ENCODE measurements at regions not wholly inside any gene's neighbourhood (a gene's known extent, or its start where the extent isn't known, plus 50 kb on each side); places are given as distances from the start of the nearest gene placed in this dataset.
"Not testable (repeated sequence)": the region's sequence is repeated elsewhere in the genome, so short reads cannot be mapped to it uniquely, and the experiment has no call there.

DNA sequence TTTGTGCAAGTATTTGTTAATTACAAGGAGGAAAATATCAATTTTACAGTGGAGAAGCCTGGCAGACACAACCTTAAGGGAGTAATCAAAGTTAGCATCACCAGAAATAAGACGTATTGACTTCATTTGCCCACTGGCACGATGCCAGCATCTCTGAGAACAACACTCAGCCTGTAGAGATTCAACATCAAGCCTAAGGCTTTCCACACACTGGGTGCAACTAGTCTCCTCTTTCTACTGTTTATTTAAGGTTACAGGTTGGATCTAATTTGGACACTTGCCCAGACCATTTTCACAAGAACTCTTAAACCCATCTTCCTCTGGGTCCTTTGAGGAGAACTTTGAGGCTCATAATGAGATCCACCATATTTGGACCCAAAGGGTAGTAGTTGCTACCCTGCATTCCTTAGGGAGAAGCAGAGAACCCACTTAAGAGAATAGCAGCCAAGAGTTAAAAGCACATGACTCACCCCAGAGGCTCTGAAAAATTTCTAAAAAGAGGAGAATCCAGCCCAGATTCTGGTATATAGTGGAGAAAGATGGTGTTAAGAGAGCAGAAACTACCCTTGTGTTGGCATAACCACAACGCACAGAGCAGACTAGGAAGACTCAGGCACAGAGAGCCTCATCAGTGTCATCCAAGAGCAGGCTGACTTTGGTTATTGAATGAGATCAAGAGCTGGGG lies 97.3 kb downstream of the CCDC71L start:
- Histone ChIP-seq H3K27me3 (ENCODE audit: control insufficient read depth, insufficient read depth, low read length) (no peaks in the 10 kb centered on the region), H3K4me1 (ENCODE audit: control insufficient read depth, insufficient read depth, low read length) (no peaks in the 10 kb centered on the region), H3K27ac (ENCODE audit: low read length) (no peak overlapping the region), H3K4me3 (ENCODE audit: low read length) (no peak overlapping the region), H3K36me3 (ENCODE audit: control insufficient read depth, insufficient read depth, low read length) (no peaks in the 10 kb centered on the region), H3K9me3 (replicated peaks; ENCODE audit: control insufficient read depth, low read depth, low read length) (no peaks in the 10 kb centered on the region)
- 100% methylated on average over 1 of the region's 3 CpGs for WGBS (ENCODE audit: insufficient coverage)
- DNase-seq: no peak

DNA sequence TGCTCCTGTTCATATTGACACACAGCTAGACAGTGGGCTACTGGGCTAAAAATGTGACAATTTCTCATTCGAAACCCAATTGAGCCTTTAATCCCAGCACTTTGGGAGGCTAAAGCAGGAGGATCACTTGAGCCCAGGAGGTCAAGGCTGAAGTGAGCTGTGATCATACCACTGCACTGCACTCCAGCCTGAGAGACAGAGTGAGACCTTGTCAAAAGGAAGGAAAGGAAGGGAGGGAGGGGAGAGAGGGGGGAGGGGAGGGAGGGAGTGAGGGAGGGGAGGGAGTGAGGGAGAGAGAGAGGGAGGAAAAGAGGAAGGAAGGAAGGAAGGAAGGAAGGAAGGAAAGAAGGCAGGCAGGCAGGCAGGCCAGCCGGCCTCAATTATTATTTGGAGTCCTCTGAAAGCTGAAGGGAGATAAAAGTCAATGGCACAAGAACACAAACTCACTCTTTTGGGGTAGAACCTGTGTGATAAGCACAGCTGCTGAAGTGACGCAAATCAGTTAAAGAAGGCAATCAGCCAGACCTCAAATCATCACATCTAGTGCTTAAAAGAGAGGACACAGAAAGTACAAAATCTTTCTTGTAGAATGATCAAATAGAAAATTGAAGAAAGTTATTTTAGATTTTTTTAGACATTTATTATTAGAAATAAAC lies 98.1 kb downstream of the CCDC71L start:
- no peaks in the 10 kb centered on the region for H3K9me3 ChIP-seq (replicated peaks; ENCODE audit: control insufficient read depth, low read depth, low read length)
- H3K27me3 ChIP-seq (ENCODE audit: control insufficient read depth, insufficient read depth, low read length): no peaks in the 10 kb centered on the region
- H3K4me3 ChIP-seq (ENCODE audit: low read length): no peak overlapping the region
- no peaks in the 10 kb centered on the region for H3K4me1 ChIP-seq (ENCODE audit: control insufficient read depth, insufficient read depth, low read length)
- no peak overlapping the region for H3K27ac ChIP-seq (ENCODE audit: low read length)
- DNase-seq: no peak
- no peaks in the 10 kb centered on the region for H3K36me3 ChIP-seq (ENCODE audit: control insufficient read depth, insufficient read depth, low read length)
- WGBS (ENCODE audit: insufficient coverage): 80% methylated on average over 1 of the region's 3 CpGs

DNA sequence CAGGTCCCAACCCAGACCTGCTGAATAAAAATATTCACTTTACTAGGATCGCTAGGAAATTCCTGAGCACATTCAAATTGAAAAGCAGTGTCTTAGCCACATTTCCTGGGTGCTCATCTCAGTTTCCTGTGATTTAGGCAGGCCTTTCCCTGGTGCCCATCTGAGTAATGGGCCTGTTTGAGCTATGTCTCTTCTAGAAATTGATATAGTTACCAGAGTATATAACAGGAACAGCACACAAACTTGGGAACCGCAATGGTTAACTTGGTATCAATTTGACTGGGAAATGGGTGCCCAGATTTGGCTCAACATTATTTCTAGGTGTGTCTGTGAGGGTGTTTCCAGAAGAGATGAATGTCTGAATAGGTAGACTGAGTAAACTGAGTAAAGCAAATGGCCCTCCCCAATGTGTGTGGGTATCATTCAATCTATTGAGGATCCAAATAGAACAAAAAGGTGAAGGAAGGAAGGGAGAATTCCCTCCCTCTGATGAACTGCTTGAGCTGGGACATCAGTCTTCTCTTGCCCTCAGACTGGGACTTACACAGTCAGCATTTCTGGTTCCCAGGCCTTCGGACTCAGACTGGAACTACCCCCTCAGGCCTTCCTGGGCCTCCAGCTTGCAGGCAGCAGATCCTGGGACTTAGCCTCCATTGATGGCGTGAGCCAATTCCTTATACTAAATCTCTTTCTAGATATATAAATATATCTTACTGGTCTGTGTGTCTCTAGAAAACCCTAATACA lies 99.1 kb downstream of the CCDC71L start:
- H3K36me3 ChIP-seq (ENCODE audit: control insufficient read depth, insufficient read depth, low read length): no peaks in the 10 kb centered on the region
- no peaks in the 10 kb centered on the region for H3K27me3 ChIP-seq (ENCODE audit: control insufficient read depth, insufficient read depth, low read length)
- no peak for DNase-seq
- 90% methylated on average over 3 of the region's 4 CpGs for WGBS (ENCODE audit: insufficient coverage)
- no peaks in the 10 kb centered on the region for H3K9me3 ChIP-seq (replicated peaks; ENCODE audit: control insufficient read depth, low read depth, low read length)
- H3K4me1 ChIP-seq (ENCODE audit: control insufficient read depth, insufficient read depth, low read length): no peaks in the 10 kb centered on the region
- no peak overlapping the region for H3K27ac ChIP-seq (ENCODE audit: low read length)
- H3K4me3 ChIP-seq (ENCODE audit: low read length): no peak overlapping the region

DNA sequence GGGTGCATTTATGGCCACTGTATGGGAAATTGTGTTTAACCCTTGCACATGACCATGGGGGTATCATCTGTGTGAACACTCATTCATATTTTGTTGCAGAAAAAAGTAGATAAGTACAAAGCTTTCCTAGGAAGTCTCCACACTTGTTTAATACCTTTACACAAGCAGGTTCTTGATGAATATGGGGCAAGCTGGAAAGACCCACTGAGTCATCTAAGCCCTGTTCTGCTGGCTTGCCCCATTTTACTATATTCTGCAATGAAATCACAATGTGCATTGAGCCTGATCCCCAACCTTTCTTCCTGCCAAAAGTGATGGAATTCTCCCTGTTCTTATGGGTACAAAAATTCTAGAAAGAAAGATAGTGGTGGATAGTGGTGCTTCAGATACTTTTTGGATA lies 99.8 kb downstream of the CCDC71L start:
- Histone ChIP-seq H3K27ac (ENCODE audit: low read length) (no peak overlapping the region), H3K4me3 (ENCODE audit: low read length) (no peak overlapping the region), H3K27me3 (ENCODE audit: control insufficient read depth, insufficient read depth, low read length) (no peaks in the 10 kb centered on the region)

DNA sequence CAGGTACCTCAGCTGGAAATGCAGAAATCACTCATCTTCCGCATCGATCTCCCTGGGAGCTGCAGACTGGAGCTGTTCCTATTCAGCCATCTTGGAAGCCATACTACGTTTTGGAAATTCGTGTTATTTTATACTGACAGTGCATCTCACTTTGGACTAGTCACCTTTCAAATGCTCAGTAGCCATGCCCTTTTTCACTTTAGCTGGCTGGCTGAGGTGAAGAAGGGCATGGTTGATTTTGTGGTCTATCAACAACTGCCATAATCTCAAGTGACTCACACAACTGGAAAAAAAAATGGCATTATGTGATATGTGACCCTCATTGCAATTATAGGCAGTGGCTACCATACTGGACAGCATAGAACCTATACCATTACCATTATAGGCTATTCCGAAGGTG lies 100.5 kb downstream of the CCDC71L start:
- DNase-seq: no peak
- no peak overlapping the region for H3K4me3 ChIP-seq (ENCODE audit: low read length)
- no peaks in the 10 kb centered on the region for H3K27me3 ChIP-seq (ENCODE audit: control insufficient read depth, insufficient read depth, low read length)
- no peaks in the 10 kb centered on the region for H3K36me3 ChIP-seq (ENCODE audit: control insufficient read depth, insufficient read depth, low read length)
- no peak overlapping the region for H3K27ac ChIP-seq (ENCODE audit: low read length)
- no peaks in the 10 kb centered on the region for H3K4me1 ChIP-seq (ENCODE audit: control insufficient read depth, insufficient read depth, low read length)
- H3K9me3 ChIP-seq (replicated peaks; ENCODE audit: control insufficient read depth, low read depth, low read length): no peaks in the 10 kb centered on the region
- WGBS (ENCODE audit: insufficient coverage): 95% methylated on average over 3 of the region's 5 CpGs

More for the DNA sequence above, 99.8 kb downstream of the CCDC71L start:
- no peak for DNase-seq
- Histone ChIP-seq H3K4me1 (ENCODE audit: control insufficient read depth, insufficient read depth, low read length) (no peaks in the 10 kb centered on the region), H3K36me3 (ENCODE audit: control insufficient read depth, insufficient read depth, low read length) (no peaks in the 10 kb centered on the region), H3K9me3 (replicated peaks; ENCODE audit: control insufficient read depth, low read depth, low read length) (no peaks in the 10 kb centered on the region)

DNA sequence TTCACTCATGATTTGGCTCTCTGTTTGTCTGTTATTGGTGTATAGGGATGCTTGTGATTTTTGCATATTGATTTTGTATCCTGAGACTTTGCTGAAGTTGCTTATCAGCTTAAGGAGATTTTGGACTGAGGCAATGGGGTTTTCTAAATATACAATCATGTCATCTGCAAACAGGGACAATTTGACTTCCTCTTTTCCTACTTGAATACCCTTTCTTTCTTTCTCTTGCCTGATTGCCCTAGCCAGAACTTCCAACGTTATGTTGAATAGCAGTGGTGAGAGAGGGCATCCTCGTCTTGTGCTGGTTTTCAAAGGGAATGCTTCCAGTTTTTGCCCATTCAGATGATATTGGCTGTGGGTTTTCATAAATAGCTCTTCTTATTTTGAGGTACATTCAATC lies 104.7 kb downstream of the CCDC71L start:
- H3K9me3 ChIP-seq (replicated peaks; ENCODE audit: control insufficient read depth, low read depth, low read length); H3K27me3 ChIP-seq (ENCODE audit: control insufficient read depth, insufficient read depth, low read length); H3K36me3 ChIP-seq (ENCODE audit: control insufficient read depth, insufficient read depth, low read length); DNase-seq; H3K4me3 ChIP-seq (ENCODE audit: low read length); H3K27ac ChIP-seq (ENCODE audit: low read length); H3K4me1 ChIP-seq (ENCODE audit: control insufficient read depth, insufficient read depth, low read length): not testable (repeated sequence)
- no CpG with 5 or more reads among the region's 2 CpGs for WGBS (ENCODE audit: insufficient coverage)

DNA sequence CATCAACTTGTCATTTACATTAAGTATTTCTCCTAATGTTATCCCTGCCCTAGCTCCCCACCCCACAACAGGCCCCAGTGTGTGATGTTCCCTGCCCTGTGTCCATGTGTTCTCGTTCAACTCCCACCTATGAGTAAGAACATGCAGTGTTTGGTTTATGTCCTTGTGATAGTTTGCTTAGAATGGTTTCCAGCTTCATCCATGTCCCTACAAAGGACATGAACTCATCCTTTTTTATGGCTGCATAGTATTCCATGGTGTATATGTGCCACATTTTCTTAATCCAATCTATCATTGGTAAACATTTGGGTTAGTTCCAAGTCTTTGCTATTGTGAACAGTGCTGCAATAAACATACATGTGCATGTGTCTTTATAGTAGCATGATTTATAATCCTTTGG lies 106.3 kb downstream of the CCDC71L start:
- not testable (repeated sequence) for H3K27ac ChIP-seq (ENCODE audit: low read length); H3K9me3 ChIP-seq (replicated peaks; ENCODE audit: control insufficient read depth, low read depth, low read length); H3K27me3 ChIP-seq (ENCODE audit: control insufficient read depth, insufficient read depth, low read length); H3K4me3 ChIP-seq (ENCODE audit: low read length); H3K36me3 ChIP-seq (ENCODE audit: control insufficient read depth, insufficient read depth, low read length); H3K4me1 ChIP-seq (ENCODE audit: control insufficient read depth, insufficient read depth, low read length); DNase-seq
- no CpG with 5 or more reads among the region's 1 CpG for WGBS (ENCODE audit: insufficient coverage)

DNA sequence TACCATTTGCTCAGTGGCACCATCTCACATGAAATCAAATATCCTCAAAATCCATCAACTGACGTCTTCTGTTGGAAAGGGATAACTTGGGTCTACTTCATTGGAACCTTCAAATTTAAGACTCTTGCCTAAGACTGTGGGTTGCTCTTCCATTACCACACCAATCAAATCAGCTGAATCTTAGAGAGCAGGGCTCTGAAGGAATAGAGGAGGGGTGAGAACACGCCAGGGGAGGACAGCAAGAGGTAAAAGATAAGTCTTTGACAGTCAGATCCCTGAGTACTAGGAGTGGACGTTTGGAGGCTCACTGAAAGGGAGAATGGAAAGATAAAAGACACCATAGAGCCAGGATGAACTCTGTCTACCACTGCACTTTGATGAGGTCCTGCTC lies 107.5 kb downstream of the CCDC71L start:
- no peak for DNase-seq
- no peak overlapping the region for H3K4me3 ChIP-seq (ENCODE audit: low read length)
- no peaks in the 10 kb centered on the region for H3K4me1 ChIP-seq (ENCODE audit: control insufficient read depth, insufficient read depth, low read length)
- H3K27me3 ChIP-seq (ENCODE audit: control insufficient read depth, insufficient read depth, low read length): no peaks in the 10 kb centered on the region
- H3K27ac ChIP-seq (ENCODE audit: low read length): no peak overlapping the region
- 50% methylated on average over 1 of the region's 3 CpGs for WGBS (ENCODE audit: insufficient coverage)
- no peaks in the 10 kb centered on the region for H3K9me3 ChIP-seq (replicated peaks; ENCODE audit: control insufficient read depth, low read depth, low read length)
- H3K36me3 ChIP-seq (ENCODE audit: control insufficient read depth, insufficient read depth, low read length): no peaks in the 10 kb centered on the region

DNA sequence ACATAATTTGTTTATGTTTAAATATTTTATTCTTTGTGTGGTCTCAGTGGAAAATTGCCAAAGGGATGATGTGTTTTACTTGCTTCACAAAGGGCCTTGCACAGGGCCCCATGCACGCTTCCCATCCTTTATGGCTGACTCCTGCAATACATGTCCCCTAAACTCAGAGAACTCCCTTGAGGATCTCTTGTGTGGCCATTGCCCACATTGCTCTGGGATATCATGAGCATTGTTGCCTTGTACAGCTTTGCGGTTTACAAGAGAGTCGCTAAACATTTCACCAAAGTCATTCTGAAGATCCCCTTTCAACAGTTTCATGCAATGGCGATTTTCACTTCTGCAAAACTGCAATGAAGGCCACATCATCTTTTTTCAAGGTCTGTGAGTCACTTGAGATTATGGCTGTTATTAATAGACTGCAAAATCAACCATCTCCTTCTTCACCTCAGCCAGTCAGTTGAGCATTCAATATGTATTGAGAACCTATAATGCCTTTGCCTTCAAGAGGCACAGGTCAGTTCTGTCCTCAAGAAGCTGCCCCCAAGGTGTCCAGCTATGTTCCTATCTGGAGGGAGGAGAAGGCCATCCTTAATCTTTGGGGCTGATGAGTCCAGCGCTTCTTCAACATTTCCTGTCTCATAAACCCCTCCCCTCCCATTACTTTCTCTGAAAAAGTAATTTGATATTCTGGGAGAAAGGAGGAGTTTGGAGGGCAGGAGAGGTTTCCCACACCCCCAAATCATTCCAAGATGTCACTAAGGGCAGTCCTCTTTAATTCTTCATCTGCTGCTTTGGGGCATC lies 108.1 kb downstream of the CCDC71L start:
- H3K4me3 ChIP-seq (ENCODE audit: low read length): no peak overlapping the region
- no peak overlapping the region for H3K27ac ChIP-seq (ENCODE audit: low read length)
- no peaks in the 10 kb centered on the region for H3K27me3 ChIP-seq (ENCODE audit: control insufficient read depth, insufficient read depth, low read length)
- no peaks in the 10 kb centered on the region for H3K36me3 ChIP-seq (ENCODE audit: control insufficient read depth, insufficient read depth, low read length)
- WGBS (ENCODE audit: insufficient coverage): 57% methylated on average over 1 of the region's 5 CpGs
- DNase-seq: peak; percentile 72
- H3K4me1 ChIP-seq (ENCODE audit: control insufficient read depth, insufficient read depth, low read length): no peaks in the 10 kb centered on the region
- no peaks in the 10 kb centered on the region for H3K9me3 ChIP-seq (replicated peaks; ENCODE audit: control insufficient read depth, low read depth, low read length)

DNA sequence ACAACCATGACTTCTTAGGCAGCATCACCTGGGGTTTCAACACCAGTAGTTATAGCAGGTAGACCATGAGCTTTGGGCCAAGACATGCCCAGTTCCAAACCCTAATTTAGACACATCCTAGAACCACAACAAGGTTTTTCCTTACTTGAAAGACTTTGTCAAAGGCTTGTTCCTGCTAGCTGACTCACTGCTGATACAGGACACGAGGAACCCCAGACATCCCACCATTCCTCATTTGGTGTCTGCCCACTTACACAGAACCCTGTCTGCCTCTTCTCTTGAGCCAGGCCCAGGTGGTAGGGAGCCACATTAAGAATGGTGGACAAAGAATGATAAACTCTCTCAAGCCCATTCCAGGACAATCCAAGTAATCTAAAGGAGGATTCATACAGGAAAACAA lies 109.0 kb downstream of the CCDC71L start:
- no peak overlapping the region for H3K27ac ChIP-seq (ENCODE audit: low read length)
- WGBS (ENCODE audit: insufficient coverage): no CpG with 5 or more reads among the region's 1 CpG
- DNase-seq: no peak
- no peaks in the 10 kb centered on the region for H3K9me3 ChIP-seq (replicated peaks; ENCODE audit: control insufficient read depth, low read depth, low read length)
- H3K4me3 ChIP-seq (ENCODE audit: low read length): no peak overlapping the region
- H3K36me3 ChIP-seq (ENCODE audit: control insufficient read depth, insufficient read depth, low read length): no peaks in the 10 kb centered on the region
- H3K27me3 ChIP-seq (ENCODE audit: control insufficient read depth, insufficient read depth, low read length): no peaks in the 10 kb centered on the region
- no peaks in the 10 kb centered on the region for H3K4me1 ChIP-seq (ENCODE audit: control insufficient read depth, insufficient read depth, low read length)

Measured in muscle of leg (tissue), 3 donors.